GM23338 (cell line): ENCODE measurements at regions not wholly inside any gene's neighbourhood (a gene's known extent, or its start where the extent isn't known, plus 50 kb on each side); places are given as distances from the start of the nearest gene placed in this dataset.

Experiments
- ATAC-seq: fragments of 200-7000 bp; cut with Tn5 transposase; 3 replicates; pipeline ENCODE4 v1.9.1; 2020
- DNase-seq: peaks from one replicate; pipeline ENCODE4 v3.0.0-alpha.2; 2015; ENCODE audit warnings: low spot score
- H2AFZ ChIP-seq: fragments of 200-600 bp; sonication (generic); 2 replicates; pipeline ENCODE4 v1.8.0; 2016; ENCODE audit warnings: antibody characterized with exemption, mild to moderate bottlenecking, moderate library complexity
- H3F3A ChIP-seq: fragments of 200-600 bp; sonication (generic); replicated peaks from 2 replicates; pipeline ENCODE4 v1.8.0; 2017; ENCODE audit warnings: antibody characterized with exemption, mixed run types, low read depth
- H3K27ac ChIP-seq: fragments of 200-600 bp; sonication (generic); 2 replicates; pipeline ENCODE4 v1.6.1; 2016; ENCODE audit warnings: low read depth
- H3K27me3 ChIP-seq: fragments of 200-600 bp; sonication (generic); 2 replicates; pipeline ENCODE4 v1.8.0; 2016; ENCODE audit warnings: mild to moderate bottlenecking, mixed run types, moderate library complexity; ENCODE audit not compliant: insufficient read depth
- H3K36me3 ChIP-seq: fragments of 200-600 bp; sonication (generic); 2 replicates; pipeline ENCODE4 v1.8.0; 2016; ENCODE audit warnings: mild to moderate bottlenecking; ENCODE audit not compliant: insufficient read depth
- H3K4me1 ChIP-seq: fragments of 200-600 bp; sonication (generic); 2 replicates; pipeline ENCODE4 v1.8.0; 2016; ENCODE audit warnings: mild to moderate bottlenecking, moderate library complexity; ENCODE audit not compliant: insufficient read depth
- H3K4me2 ChIP-seq: fragments of 200-600 bp; sonication (generic); 2 replicates; pipeline ENCODE4 v1.7.1; 2017; ENCODE audit warnings: mixed run types
- H3K4me3 ChIP-seq: fragments of 200-600 bp; sonication (generic); 2 replicates; pipeline ENCODE4 v1.6.1; 2016; ENCODE audit warnings: mixed run types
- H3K79me2 ChIP-seq: fragments of 200-600 bp; sonication (generic); replicated peaks from 2 replicates; pipeline ENCODE4 v1.8.0; 2017; ENCODE audit warnings: mild to moderate bottlenecking; ENCODE audit not compliant: insufficient read depth
- H3K9me2 ChIP-seq: fragments of 200-600 bp; sonication (generic); 2 replicates; pipeline ENCODE4 v1.8.0; 2017; ENCODE audit not compliant: insufficient read depth
- H4K20me1 ChIP-seq: fragments of 200-600 bp; sonication (generic); replicated peaks from 2 replicates; pipeline ENCODE4 v1.8.0; 2017; ENCODE audit warnings: mild to moderate bottlenecking; ENCODE audit not compliant: insufficient read depth
- H3K27ac Mint-ChIP-seq: 2 replicates; pipeline ENCODE4 v1.8.0; 2020; ENCODE audit warnings: inconsistent platforms, mild to moderate bottlenecking, moderate library complexity, mixed read lengths
- H3K27me3 Mint-ChIP-seq: 3 replicates; pipeline ENCODE4 v1.8.0; 2022; ENCODE audit warnings: low read depth, mild to moderate bottlenecking, moderate library complexity, mixed read lengths, inconsistent platforms; ENCODE audit not compliant: insufficient read depth, poor library complexity
- H3K36me3 Mint-ChIP-seq: 3 replicates; pipeline ENCODE4 v1.8.0; 2021; ENCODE audit warnings: low read depth, mild to moderate bottlenecking, inconsistent platforms, moderate library complexity, mixed read lengths
- H3K4me1 Mint-ChIP-seq: 3 replicates; pipeline ENCODE4 v1.8.0; 2020; ENCODE audit warnings: mild to moderate bottlenecking, inconsistent platforms, mixed read lengths
- H3K4me3 Mint-ChIP-seq: 3 replicates; pipeline ENCODE4 v1.8.0; 2021; ENCODE audit warnings: moderate library complexity, mild to moderate bottlenecking, inconsistent platforms, mixed read lengths
- H3K9me3 Mint-ChIP-seq: 3 replicates; pipeline ENCODE4 v1.8.0; 2020; ENCODE audit warnings: moderate library complexity, mild to moderate bottlenecking, inconsistent platforms, mixed read lengths
- CREB1 ChIP-seq: fragments of 250-450 bp; sonication (Bioruptor Pico); IDR thresholded peaks from 2 replicates; pipeline ENCODE4 v1.5.0; 2020; ENCODE audit warnings: low read depth, mild to moderate bottlenecking, moderate library complexity
- CTCF ChIP-seq, 2 experiments: fragments of 200-600 bp in 1 of 2; sonication (generic) in 1 of 2; conservative IDR thresholded peaks; 2 replicates each; pipeline versions ENCODE4 v1.5.1 to v1.6.1; 2016 to 2017; ENCODE audit warnings: antibody characterized with exemption in 2 of 2, low read depth in 2 of 2, mild to moderate bottlenecking in 2 of 2, moderate library complexity in 1 of 2
- ETS1 ChIP-seq: IDR thresholded peaks from 2 replicates; pipeline ENCODE4 v1.6.1; 2016; ENCODE audit warnings: antibody characterized with exemption
- EZH2 ChIP-seq: fragments of 200-600 bp; sonication (generic); IDR thresholded peaks from one replicate; pipeline ENCODE4 v1.8.0; 2017; ENCODE audit warnings: antibody characterized with exemption, mild to moderate bottlenecking, low read depth; ENCODE audit not compliant: unreplicated experiment
- EZH2phosphoT487 ChIP-seq: fragments of 200-600 bp; sonication (generic); IDR thresholded peaks from one replicate; pipeline ENCODE4 v1.8.1; 2018; ENCODE audit warnings: antibody characterized with exemption; ENCODE audit not compliant: unreplicated experiment
- JUNB ChIP-seq: IDR thresholded peaks from one replicate; pipeline ENCODE4 v1.6.1; 2016; ENCODE audit warnings: antibody characterized with exemption; ENCODE audit not compliant: unreplicated experiment
- NANOG ChIP-seq: IDR thresholded peaks from 2 replicates; pipeline ENCODE4 v1.6.1; 2016; ENCODE audit warnings: antibody characterized with exemption, borderline replicate concordance
- POLR2AphosphoS5 ChIP-seq: IDR thresholded peaks from 2 replicates; pipeline ENCODE4 v1.6.1; 2016; ENCODE audit warnings: antibody characterized with exemption, low read depth
- REST ChIP-seq: IDR thresholded peaks from one replicate; pipeline ENCODE4 v1.6.1; 2018; ENCODE audit warnings: antibody characterized with exemption; ENCODE audit not compliant: unreplicated experiment
- STAT1 ChIP-seq: IDR thresholded peaks from one replicate; pipeline ENCODE4 v1.6.1; 2016; ENCODE audit warnings: antibody characterized with exemption; ENCODE audit not compliant: unreplicated experiment
- ZNF114 ChIP-seq: fragments of 250-450 bp; sonication (Bioruptor Pico); IDR thresholded peaks from 2 replicates; pipeline ENCODE4 v1.5.0; 2020; ENCODE audit warnings: mild to moderate bottlenecking, moderate library complexity
- ZNF331 ChIP-seq: fragments of 250-450 bp; sonication (Bioruptor Pico); IDR thresholded peaks from 2 replicates; pipeline ENCODE4 v1.5.0; 2020; ENCODE audit warnings: low read depth, mild to moderate bottlenecking, moderate library complexity

- TF ChIP-seq REST (no peak), ZNF114 (CRISPR knock-in tag) (no peak), STAT1 (no peak), POLR2AphosphoS5 (no peak), CTCF (conservative IDR thresholded peaks at IDR 0.05; ENCODE audit: low read depth in 2 of 2) (no peak), ETS1 (no peak), JUNB (no peak), EZH2 (no peak)
Observed at GRCh38 chr2:48852938-48853337, 97.4 kb upstream of the LHCGR start (continued).

- no peaks in the 10 kb centered on the region for H3K4me1 Mint-ChIP-seq
- DNase-seq (no peak), ATAC-seq (no peak)
- Histone ChIP-seq H3K4me1 (no peaks in the 10 kb centered on the region), H3K9me2 (peaks cover 19% of the 10 kb centered on the region), H3K27ac (no peak overlapping the region), H4K20me1 (no peaks in the 10 kb centered on the region), H3K27me3 (no peaks in the 10 kb centered on the region), H3K36me3 (no peaks in the 10 kb centered on the region), H3F3A (no peaks in the 10 kb centered on the region), H3K4me2 (no peak overlapping the region), H3K4me3 (no peak overlapping the region), H2AFZ (no peak overlapping the region), H3K79me2 (no peaks in the 10 kb centered on the region)
- H3K4me3 Mint-ChIP-seq = no peak overlapping the region
- no peaks in the 10 kb centered on the region for H3K27me3 Mint-ChIP-seq
- H3K27ac Mint-ChIP-seq = no peak overlapping the region
- no peaks in the 10 kb centered on the region for H3K36me3 Mint-ChIP-seq
- H3K9me3 Mint-ChIP-seq = no peaks in the 10 kb centered on the region
- TF ChIP-seq CREB1 (no peak), STAT1 (no peak), ZNF331 (CRISPR knock-in tag) (no peak), JUNB (no peak), ETS1 (no peak), ZNF114 (CRISPR knock-in tag) (no peak), EZH2 (no peak), EZH2phosphoT487 (no peak), CTCF (conservative IDR thresholded peaks at IDR 0.05; ENCODE audit: low read depth in 2 of 2) (no peak), POLR2AphosphoS5 (no peak), NANOG (no peak), REST (no peak)
Observed at GRCh38 chr2:48851161-48851560, 95.6 kb upstream of the LHCGR start.
